GM21367 (cell line): ENCODE measurements at regions not wholly inside any gene's neighbourhood (a gene's known extent, or its start where the extent isn't known, plus 50 kb on each side); places are given as distances from the start of the nearest gene placed in this dataset.

ENCODE experiments used
- ATAC-seq: cut with Tn5 transposase; IDR thresholded peaks from one replicate; pipeline ENCODE4 v1.9.1; 2021; ENCODE audit not compliant: unreplicated experiment

DNA sequence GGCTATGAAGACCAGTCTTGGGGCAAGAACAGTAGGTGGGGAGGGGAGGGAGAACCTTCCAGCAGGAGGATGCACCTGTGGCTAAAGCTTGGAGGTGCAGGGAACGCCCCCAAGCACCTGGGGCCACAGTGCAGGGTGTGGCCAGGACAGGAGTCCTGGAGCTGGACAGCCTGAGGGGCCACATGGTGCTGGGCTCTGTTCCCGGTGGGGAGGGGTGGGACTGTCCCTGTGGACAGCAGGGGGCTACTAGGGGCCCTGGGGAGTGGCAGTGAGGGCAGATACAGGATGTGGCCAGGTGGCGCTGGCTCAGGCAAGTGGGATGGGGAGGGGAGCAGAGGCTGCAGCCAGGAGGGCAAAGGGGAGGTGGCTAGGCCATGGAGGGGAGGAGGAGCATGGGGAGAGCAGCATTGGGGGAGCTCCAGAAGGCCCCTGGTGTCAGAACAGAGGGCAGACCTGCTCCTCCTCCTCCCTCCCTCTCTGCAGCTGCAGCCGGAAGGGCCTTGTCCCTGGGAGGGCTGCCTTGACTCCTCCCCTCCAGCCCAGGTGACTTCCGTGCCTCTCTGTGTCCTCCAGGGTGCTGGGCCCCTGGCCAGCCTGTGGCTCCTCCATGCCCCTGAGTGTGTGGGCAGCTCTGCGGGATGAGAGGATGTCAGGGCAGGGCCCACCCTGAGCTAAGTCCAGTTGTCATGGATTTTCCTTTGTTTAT, 68.4 kb upstream of the DLK1 start:
- no peak for ATAC-seq

DNA sequence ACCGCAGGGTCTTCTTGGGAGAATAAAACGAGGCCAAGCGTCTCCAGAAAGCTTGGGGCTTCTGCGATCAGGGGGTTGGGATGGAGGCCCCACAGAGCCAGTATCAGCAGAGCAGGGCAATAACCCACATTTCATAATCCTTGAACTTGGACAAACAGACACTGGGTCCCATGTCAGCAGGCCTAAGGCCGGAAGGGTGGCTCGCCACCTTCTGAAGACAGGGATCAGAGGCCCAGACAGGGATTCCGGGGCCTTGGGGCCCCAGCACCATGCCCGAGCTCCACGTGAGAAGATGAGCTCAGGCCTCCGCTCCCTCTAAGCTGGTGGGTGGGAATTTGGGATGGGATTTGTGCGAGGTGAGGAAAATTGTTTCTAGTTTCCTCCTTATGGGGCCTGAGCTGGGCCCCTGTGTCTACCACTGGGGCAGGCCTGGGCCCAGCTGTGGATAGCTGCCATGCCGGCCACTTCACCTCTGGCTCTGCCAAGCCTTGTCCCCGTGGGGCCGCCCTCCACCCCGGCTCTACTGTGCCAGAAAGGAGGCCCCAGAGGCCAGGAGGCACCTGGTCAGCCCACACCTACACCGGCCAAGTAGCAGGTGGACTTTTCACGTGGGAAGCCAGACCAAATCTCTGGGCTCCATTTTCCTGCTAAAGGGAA, 67.2 kb upstream of the DLK1 start:
- no peak for ATAC-seq

DNA sequence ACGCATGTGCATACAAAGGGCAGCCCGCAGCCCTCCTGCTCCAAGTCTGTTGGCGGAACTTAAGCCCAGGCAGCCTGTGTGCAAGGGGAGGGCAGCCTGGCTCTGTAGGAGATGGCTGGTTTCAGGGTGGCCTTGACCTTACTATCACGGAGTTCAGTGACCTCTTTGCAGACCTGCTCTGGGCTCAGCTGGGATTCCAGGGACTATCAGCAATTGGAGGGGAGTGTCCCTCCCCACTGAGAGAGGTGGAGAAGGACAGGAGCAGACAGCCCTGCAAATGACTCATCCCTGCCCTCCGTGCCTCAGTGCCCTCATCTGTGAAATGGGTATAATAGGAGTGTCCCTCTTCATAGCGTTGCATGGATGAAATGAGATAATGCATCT, 66.2 kb upstream of the DLK1 start:
- no peak for ATAC-seq

DNA sequence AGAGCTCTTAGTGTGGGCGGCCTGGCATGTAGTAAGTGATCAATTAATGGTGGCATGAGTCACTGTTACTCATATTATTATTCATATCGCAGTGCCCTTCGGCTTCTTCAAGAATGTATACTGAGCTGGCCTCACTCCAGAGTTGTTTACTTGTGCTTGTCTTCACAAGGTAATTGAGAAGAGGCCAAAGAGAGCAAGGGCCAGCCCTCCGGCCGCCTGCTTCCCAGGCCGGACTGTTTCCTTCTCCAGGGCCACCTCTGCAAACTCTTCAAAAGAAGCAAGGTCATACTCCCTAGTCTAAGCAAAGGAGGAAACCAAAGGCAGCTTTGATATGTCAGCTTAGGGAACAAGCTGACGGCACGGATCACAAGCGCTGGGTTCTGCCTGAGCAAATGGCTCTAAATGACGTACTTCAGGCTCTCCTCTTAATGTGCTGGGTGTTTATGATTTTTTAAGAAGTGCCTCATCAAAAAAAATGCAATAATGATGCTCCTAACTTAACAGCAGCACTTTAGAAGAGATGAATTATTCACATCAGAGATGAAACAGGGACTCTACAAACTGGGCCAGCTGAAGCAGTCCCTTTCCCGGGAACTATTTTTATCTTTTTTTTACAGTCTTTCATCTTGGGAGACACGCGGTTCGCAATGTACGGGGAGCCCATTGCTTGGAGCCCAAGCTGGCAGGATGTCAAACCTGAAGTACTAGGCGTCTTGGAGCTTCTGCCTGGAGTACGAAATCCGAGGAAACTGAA, 65.6 kb upstream of the DLK1 start:
- ATAC-seq, result no peak

DNA sequence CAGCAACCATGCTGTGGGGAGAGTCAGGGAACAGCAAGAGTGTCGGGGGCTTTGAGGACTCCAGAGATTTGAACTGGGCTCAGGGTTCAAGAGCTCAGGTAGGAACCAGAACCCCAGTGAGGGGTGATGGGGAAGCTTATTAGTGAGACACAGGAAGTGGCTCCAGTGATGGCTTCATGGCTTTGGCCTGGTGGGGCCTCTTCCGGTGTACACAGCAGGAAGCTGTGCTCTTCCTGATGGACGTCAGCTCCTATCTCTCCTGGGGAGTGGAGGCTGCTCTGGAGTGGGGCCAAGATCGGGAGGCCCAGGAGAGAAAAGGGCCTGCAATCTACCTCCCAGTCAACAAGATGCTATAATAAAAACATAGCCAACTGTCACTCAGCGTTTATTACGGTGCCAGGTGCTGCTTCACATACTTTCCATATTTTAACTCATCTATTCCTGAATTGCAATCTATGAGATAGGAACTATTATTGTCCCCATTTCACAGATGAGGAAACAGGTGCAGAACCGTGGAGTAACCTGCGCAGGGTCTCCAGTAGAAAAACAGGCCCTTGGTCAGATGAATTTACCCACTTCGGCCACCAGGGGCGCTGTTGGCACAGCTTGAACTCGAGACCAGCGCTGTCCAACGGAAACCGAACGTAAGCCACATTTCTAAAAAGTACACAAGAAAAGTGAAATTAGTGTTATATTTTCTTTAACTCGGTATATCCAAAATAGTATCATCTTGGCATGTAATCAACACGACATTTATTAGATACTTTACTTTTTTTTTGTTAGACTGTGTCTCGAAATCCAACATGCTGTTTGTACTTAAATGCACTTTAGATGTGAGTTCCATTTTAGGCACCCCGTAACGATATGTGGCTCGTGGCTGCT, 63.6 kb upstream of the DLK1 start:
- ATAC-seq, result no peak

DNA sequence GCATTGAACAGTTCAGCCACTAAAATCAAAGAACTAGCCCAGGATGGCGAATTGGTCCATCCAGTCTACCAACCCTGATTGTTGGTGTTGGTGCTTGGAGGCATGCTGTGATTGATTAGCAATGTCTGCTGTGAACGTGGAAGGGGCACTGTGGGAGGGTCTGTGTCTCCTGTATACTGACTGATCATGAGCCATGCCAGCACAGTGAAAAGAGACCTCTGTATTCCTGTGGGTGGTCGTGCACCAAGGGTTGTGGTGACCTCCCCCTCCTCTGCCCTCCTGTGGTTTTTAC, 63.0 kb upstream of the DLK1 start:
- no peak for ATAC-seq

DNA sequence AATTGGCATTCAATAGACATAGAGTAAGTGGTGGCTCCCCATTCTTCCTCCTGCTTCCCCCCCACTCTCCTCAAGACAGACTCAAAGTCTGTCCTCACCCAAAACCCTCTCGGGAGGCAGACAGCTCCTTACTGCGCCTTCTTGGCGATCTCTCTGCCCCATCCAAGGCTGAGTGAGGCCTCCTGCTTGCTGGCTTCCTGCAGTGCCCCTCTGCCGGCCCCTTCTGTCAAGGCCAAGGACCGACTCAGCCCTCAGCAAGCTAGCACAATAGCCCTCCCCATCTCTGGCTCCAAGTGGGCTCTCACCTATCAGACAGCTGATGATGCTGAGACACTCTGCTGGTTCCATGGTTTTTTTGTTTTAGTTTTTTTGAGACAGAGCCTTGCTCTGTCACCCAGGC, 62.5 kb upstream of the DLK1 start:
- ATAC-seq, result no peak

DNA sequence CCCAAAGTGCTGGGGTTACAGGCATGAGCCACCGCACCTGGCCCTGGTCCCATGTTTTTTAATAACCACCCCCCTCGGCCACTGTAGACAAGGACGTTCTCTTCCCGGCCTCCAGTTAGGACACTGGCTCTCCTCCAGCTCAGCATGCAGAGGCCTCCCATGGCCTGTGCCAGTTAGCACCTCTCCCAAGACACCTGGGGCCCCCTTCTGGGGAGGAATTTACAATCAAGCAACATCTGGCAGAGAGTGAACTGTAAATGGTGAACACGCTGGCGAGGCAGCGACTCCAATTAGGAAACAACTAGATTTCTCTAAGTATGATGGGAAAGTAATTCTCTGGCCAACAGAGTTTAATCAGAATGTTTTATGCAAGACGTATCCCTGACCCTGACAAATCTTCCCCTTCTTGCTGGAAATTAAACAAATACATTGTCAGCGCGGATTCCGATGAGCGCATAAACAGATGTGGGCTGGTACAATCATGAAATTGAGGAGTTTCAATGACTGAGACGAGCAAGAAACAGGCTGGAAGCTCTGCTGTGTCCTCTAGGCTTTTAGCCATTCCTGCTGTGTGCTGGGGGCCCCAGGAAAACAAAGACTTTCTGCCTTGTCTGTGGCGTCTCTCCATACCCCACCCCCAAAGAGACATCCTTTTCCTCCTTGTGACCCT, 61.7 kb upstream of the DLK1 start:
- ATAC-seq, result no peak

DNA sequence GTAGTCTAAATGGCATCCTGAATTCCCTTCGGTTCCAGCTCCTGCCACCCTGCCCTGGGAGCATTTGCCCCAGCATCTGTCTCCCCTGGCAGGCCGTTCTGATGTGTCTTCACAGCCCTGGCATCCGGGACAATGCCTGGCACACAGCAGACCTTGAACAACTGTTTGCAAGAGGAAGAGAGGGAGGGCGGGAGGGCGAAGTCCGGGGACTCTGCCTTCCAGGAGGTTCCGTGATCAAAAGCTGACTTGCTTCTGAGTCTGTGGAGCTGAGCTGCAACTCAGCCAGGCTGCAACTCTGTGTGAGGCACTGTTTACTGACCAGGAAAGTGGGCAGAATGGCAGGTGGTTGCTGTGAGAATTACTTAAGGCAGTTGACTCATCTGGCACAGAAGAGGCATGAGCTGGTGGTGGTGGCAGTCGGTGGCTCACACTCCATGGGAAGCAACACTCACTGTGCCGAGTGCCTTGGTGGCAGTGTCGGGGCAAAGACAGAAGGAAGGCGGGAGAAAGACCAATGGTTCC, 61.1 kb upstream of the DLK1 start:
- ATAC-seq, result no peak

DNA sequence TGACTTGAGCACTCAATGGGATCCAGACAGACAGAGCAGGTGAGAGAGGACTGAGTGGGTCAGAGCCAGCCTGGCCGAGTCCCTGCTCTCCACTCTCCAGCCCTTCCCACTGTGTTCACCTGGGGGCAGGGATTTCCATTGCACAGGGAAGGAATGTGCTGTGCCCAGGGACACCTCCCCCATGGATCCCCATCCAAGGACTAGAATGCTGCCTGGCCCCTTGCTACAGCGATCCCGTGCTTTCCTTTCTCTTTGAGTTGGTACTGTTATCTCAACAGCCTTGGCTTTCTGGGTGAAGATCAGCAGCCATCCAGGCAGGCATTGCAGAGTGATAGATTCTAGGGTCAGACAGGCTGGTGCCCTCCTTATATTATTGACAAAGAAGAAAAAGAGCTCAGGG, 60.3 kb upstream of the DLK1 start:
- ATAC-seq, result no peak

DNA sequence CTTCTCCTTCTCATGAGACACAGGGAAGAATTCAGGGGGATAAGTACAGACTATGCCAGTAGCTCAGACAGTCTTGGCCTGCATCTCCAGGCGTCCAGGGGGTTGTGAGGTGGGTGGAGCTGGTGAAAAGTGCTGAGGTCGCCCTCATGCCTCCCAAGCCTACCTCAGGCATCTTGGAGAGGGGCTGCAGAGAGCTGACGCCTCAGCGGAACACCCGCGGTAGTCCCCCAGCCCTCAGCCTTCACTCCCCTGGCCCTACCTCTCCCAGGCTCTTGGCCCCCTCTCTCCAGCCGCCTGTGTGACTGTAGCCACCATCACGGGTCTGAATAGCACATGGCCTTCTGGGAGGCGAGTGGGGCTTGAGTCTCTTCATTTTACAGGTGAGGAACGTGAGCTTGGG, 59.8 kb upstream of the DLK1 start:
- no peak for ATAC-seq

DNA sequence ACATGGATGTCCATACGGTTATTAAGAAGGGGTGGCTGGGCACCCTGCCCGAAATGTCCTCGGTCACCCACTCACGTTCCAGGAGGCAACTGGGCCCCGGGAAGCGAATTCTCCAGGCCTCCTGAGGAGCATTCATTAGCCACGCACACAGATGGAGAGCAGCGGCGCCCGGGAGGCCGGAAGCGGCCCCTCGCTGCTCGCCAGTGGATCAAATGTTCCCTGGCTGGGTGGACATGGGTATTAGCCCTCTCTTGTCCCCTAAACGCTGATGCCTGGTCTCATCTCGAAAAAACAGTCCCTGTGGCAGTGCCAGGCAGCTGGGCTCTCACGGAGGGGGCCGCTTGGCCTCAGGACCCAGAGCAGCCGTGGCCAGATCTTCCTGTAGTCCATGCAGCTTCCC, 59.0 kb upstream of the DLK1 start:
- no peak for ATAC-seq

DNA sequence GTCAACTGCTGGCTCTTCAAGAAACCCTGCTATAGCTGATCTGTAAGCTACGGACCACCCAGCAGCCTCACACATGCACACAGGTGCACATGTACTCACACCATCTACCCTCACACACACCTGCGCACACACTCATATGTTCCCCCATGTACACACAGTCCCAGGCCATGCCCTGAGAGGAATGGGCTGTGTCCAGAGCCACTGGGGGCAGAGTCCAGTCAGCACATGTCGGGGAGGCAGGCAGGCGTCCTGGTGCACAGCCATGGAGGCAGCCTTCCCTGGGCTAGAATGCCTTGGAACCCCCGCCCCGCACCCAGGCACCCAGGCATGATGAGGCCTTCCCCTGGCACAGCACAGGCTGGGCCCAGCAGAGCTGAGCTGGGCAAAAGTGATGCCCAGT, 58.3 kb upstream of the DLK1 start:
- no peak for ATAC-seq

DNA sequence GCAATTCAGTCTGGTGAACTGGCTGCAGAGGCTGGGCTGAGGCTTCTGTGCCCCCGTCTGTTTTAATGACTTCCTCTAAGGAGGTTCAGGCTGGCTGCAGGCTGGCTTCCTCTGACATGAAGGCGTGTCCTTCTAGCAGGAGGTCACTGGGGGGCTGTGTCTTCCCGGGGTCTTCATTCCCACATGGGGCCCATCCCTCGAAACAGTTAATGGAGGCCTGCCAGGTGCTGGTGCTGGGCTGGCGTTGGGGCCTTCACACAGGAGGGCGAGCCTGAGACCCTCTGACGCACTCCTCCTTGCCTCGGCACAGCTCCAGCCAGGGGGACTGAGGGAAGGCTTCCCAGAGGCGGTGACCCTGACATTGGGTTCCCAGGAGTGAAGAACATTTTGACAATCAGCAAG, 57.7 kb upstream of the DLK1 start:
- no peak for ATAC-seq

DNA sequence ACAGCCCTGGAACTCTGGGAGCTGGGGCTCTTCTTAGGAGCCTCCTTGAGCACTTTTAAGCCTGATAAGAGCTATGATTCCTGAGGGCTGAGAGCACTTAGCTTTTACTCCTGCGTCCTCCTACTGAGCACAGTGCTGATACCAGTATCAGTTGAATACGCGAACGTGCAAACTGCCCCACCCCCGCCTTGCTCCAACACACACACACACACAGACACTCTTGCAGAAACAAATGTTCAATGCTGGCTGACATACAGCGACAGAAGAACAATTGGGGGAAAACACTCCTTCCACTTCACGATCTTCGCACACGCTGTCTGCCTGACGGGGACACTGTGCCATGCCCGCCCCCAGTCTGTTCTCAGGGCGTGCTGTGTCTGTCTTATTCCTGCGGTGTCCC, 57.2 kb upstream of the DLK1 start:
- ATAC-seq, result no peak

DNA sequence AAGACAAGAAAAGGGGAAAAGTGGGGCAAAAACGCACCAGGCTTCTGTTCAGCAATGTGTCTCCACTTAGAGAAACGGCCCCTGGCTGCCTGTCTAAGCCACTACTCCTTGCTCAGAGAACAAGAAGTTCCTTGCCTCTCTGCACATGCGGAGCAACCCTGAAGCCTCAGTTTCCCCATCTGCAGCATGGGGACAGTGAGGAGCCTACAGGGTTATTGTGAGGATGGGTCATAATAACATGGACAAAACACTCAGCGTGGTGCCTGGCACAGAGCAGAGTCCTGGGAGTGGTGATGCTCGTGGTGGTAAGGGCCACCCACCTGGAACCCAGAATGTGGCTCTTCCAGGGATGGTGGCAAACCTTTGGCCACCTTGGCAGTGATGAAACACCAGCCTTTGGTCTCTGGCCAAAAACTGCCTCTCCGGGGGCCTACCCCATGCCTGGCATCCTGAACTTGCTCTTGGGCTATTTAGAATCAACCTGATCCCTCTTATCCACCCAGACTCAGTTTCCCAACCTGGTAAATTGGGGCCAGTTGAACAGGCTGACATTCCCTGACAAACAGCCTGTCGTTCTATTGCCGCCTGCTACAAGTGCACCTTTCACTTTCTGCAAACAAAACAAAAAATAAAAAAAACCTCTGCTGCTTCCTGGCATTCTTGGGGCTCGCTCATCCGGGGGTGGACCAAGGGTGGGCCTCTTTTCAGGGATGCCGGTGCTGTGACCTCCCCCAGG, 56.5 kb upstream of the DLK1 start:
- ATAC-seq, result no peak

DNA sequence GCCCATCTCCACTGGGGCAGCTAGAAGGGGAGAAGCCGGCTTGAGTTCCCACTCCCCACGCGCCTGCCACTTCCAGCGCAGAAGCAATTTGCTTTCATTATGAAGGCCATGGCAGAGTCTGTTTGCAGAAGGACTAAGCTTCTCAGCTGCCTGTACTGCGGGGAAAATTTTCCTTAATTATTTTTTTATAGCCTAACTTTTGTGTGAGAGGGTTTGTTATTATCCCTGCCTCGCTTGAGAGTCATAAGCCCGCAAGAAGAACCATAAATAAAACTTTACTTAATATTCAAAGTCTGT, 56.0 kb upstream of the DLK1 start:
- ATAC-seq, result no peak

DNA sequence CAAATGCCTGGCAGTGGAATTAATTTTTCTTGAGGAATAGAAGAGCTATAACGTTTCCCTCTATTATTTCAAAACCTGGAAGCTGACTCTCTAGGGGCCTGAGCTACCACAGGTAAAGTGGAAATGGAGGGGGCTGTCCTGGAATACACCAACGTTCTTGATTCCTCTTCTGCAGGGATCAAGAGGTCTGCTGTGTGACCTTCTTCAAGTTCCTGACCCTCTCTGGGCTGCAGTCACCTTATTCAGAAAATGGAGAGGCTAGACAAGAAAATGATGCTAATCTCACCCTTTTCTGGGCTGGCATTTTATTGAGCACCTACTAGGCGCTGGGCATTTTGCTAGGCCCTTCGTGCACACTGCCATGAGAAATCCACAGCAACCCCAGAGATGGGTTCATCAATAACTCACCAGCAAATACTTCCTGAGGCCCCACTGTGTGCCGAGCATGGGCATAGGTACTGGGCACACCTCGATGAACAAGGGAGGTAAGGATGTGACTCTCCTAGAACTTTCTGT, 55.2 kb upstream of the DLK1 start:
- no peak for ATAC-seq

DNA sequence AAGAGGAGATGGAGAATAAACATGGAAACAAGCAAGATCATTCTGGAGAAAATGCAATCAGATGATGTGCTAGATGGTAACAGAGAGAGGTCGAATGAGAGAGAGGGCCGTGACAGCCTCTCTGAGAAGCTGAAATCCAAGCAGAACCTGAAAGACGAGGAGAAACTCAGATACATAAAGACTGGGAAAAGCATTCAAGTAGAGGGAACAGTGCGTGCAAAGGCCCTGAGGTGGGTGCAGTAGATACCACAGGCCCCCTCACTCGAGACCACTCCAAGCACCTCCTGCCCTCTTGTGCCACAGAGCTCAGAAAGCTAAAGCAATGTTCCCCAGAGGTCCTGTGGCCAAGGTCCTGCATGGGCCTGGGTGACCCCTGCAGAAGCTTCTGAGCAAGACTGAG, 54.8 kb upstream of the DLK1 start:
- no peak for ATAC-seq
